A673 (cell line): ENCODE measurements at regions not wholly inside any gene's neighbourhood (a gene's known extent, or its start where the extent isn't known, plus 50 kb on each side); places are given as distances from the start of the nearest gene placed in this dataset.
"Not testable (repeated sequence)": the region's sequence is repeated elsewhere in the genome, so short reads cannot be mapped to it uniquely, and the experiment has no call there.

Source experiments
- BruUV-seq: library from RNA; stranded (reverse); fragments of 400-500 nt; replicated peaks from 2 replicates; lab custom pipeline; 2021; lab: Mats Ljungman, UMichigan
- CTCF ChIA-PET: fragments of 300-600 bp; sonication (Branson Sonifier 250); formaldehyde crosslinking; loops from one replicate; lab custom pipeline; 2022; ENCODE audit warnings: antibody characterized with exemption; lab: Charles Lee
- POLR2A ChIA-PET: fragments of 300-600 bp; sonication (Branson Sonifier 250); formaldehyde crosslinking; loops from one replicate; lab custom pipeline; 2022; ENCODE audit warnings: antibody characterized with exemption; ENCODE audit not compliant: low non-redundant PET; lab: Charles Lee
- DNase-seq: peaks from one replicate; pipeline ENCODE4 v3.0.0-alpha.2; 2015; ENCODE audit warnings: low spot score
- H3K27ac ChIP-seq: fragments of 200-600 bp; sonication (generic); 2 replicates; pipeline ENCODE4 v1.5.1; 2016; ENCODE audit warnings: mixed run types, low read depth, mild to moderate bottlenecking, mixed read lengths, antibody characterized with exemption, low read length; ENCODE audit not compliant: poor library complexity, severe bottlenecking
- H3K27me3 ChIP-seq: fragments of 200-600 bp; sonication (generic); replicated peaks from 2 replicates; pipeline ENCODE4 v1.6.1; 2017; ENCODE audit warnings: mixed run types, low read depth, mild to moderate bottlenecking, mixed read lengths, antibody characterized with exemption, low read length; ENCODE audit not compliant: insufficient read depth, poor library complexity
- H3K36me3 ChIP-seq: fragments of 200-600 bp; sonication (generic); 2 replicates; pipeline ENCODE4 v1.6.1; 2016; ENCODE audit warnings: mixed run types, mild to moderate bottlenecking, mixed read lengths, antibody characterized with exemption, low read length; ENCODE audit not compliant: insufficient read depth, poor library complexity, severe bottlenecking
- H3K4me1 ChIP-seq: fragments of 200-600 bp; sonication (generic); 2 replicates; pipeline ENCODE4 v1.6.1; 2017; ENCODE audit warnings: mixed run types, mild to moderate bottlenecking, mixed read lengths, antibody characterized with exemption, low read length; ENCODE audit not compliant: insufficient read depth, poor library complexity, severe bottlenecking
- H3K4me3 ChIP-seq: fragments of 200-600 bp; sonication (generic); 2 replicates; pipeline ENCODE4 v1.5.1; 2016; ENCODE audit warnings: low read depth, mixed run types, mild to moderate bottlenecking, mixed read lengths, low read length; ENCODE audit not compliant: poor library complexity, severe bottlenecking
- H3K9me3 ChIP-seq: fragments of 200-600 bp; sonication (generic); 2 replicates; pipeline ENCODE4 v1.6.1; 2016; ENCODE audit warnings: mixed run types, low read depth, mild to moderate bottlenecking, mixed read lengths, antibody characterized with exemption, low read length; ENCODE audit not compliant: poor library complexity, severe bottlenecking
- CTCF ChIP-seq: fragments of 300-800, 200-600 bp; sonication (generic); conservative IDR thresholded peaks from 2 replicates; pipeline ENCODE4 v1.5.1; 2017; ENCODE audit warnings: low read depth, mild to moderate bottlenecking, antibody characterized with exemption, low read length, moderate library complexity, mixed read lengths
- EZH2 ChIP-seq: fragments of 200-600 bp; sonication (generic); IDR thresholded peaks from 2 replicates; pipeline ENCODE4 v1.6.1; 2017; ENCODE audit warnings: borderline replicate concordance, low read depth, mild to moderate bottlenecking, mixed read lengths, antibody characterized with exemption, low read length; ENCODE audit not compliant: poor library complexity, severe bottlenecking
- intact Hi-C: fragments of 100-400 bp; cut with micrococcal nuclease; formaldehyde crosslinking; loops from one replicate; pipeline ENCODE4 v1.10.0; 2022; ENCODE audit not compliant: unreplicated experiment

- no peaks in the 10 kb centered on the region for H3K36me3 ChIP-seq
- H3K27me3 ChIP-seq, result no peaks in the 10 kb centered on the region
- no peak for TF ChIP-seq CTCF
- no peak for TF ChIP-seq EZH2
- no peaks in the 10 kb centered on the region for H3K9me3 ChIP-seq
- intact Hi-C loops, result no loop called here
- H3K27ac ChIP-seq, result no peak overlapping the region
- ChIA-PET CTCF (no interaction called here), POLR2A (no interaction called here)
- H3K4me1 ChIP-seq, result no peaks in the 10 kb centered on the region
- no peak for DNase-seq
- H3K4me3 ChIP-seq, result no peak overlapping the region
- no TSS peak for BruUV-seq
Observed at GRCh38 chr6:49205526-49205925, 257.5 kb downstream of the MMUT start.

DNA sequence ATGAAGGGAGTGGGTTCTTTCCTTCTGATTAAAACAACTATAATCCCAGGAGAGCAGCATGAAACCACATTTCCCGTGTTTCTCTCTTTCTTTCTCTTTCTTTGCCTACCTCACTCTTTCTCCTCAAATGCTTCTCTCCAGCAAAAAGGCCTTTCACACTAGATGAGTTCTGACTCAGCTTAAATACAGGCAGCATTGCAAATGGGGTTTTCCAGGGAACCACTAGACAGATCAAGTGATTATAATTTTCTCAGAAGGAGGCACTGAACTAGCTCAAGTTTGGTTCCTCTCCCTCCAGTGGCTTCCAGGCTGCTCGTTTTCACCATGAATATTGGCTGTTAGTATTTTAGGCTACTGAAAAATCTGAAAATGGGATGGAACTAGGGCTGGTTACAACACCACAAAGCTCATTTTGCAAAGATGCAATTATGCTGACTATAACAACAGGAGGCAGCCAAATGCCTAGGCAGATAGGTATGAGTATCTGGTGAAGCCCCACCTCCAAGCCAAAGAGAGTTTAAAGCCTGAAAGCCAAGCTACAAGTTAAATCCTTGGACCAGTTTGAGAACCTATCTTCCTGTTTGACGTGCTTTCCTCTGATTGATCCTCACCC, 260.0 kb downstream of the MMUT start:
- BruUV-seq, result no TSS peak
- ChIA-PET CTCF (no interaction called here), POLR2A (no interaction called here)
- Histone ChIP-seq H3K4me1 (no peaks in the 10 kb centered on the region), H3K4me3 (no peak overlapping the region), H3K27me3 (no peaks in the 10 kb centered on the region), H3K9me3 (no peaks in the 10 kb centered on the region), H3K36me3 (no peaks in the 10 kb centered on the region), H3K27ac (no peak overlapping the region)
- intact Hi-C loops, result no loop called here
- DNase-seq, result no peak
- TF ChIP-seq EZH2 (no peak), CTCF (no peak)

DNA sequence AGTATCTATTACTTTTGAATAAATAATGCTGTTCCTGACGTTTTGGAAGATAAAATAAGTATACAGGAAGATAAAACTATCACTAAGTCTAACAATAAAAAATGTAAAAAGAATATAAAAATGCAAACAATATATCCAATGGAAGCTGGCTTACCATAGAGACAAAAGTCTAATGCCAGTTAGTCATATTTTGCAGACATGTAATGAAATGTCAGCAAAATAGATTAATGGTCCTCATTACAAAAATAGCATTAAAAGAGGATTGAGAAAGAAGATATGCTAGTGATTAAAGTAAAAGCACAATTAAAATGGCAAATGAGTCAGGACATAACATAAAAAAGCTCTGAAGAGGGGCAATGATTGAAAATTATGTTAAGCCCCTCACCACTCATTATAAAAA, 265.0 kb downstream of the MMUT start:
- intact Hi-C loops, result no loop called here
- no TSS peak for BruUV-seq
- POLR2A ChIA-PET, result no interaction called here
- CTCF ChIA-PET, result no interaction called here
- Histone ChIP-seq H3K4me3 (no peak overlapping the region), H3K9me3 (no peaks in the 10 kb centered on the region), H3K36me3 (no peaks in the 10 kb centered on the region), H3K4me1 (no peaks in the 10 kb centered on the region), H3K27me3 (no peaks in the 10 kb centered on the region), H3K27ac (no peak overlapping the region)
- TF ChIP-seq CTCF, result 0 out of 2 replicates have a peak, but pooled peaks have one; percentile 4
- TF ChIP-seq EZH2, result no peak
- no peak for DNase-seq

- H3K9me3 ChIP-seq, DNase-seq, CTCF ChIA-PET, intact Hi-C loops, H3K36me3 ChIP-seq, H3K4me1 ChIP-seq, POLR2A ChIA-PET, H3K4me3 ChIP-seq, H3K27ac ChIP-seq, BruUV-seq, H3K27me3 ChIP-seq: not testable (repeated sequence)
Observed at GRCh38 chr6:49162379-49162778, 300.7 kb downstream of the MMUT start.
